Vagina (tissue), 2 donors: ENCODE measurements at regions not wholly inside any gene's neighbourhood (a gene's known extent, or its start where the extent isn't known, plus 50 kb on each side); places are given as distances from the start of the nearest gene placed in this dataset. TPM values are rescaled to one million over a fixed set of nuclear protein-coding genes. Genes with fewer than 3 reads are reported as not detected.

Source experiments
- DNase-seq, 2 donors: peaks; one replicate each; pipeline ENCODE4 v3.0.0-alpha.2; 2017; ENCODE audit errors: extremely low spot score in 2 of 2
- H3K27ac ChIP-seq: fragments of 200-600 bp; sonication (generic); one replicate; pipeline ENCODE4 v1.5.1; 2019
- H3K27me3 ChIP-seq: fragments of 200-600 bp; sonication (generic); one replicate; pipeline ENCODE4 v1.5.1; 2019
- H3K36me3 ChIP-seq, 2 donors: fragments of 200-600 bp; sonication (generic); one replicate each; pipeline ENCODE4 v1.5.1; 2017 to 2019
- H3K4me1 ChIP-seq: fragments of 200-600 bp; sonication (generic); one replicate; pipeline ENCODE4 v1.5.1; 2019
- H3K4me3 ChIP-seq, 2 donors: fragments of 200-600 bp; sonication (generic); 1 replicate in 1 of 2; 2 replicates in 1 of 2; pipeline ENCODE4 v1.5.1; 2016 to 2019
- H3K9me3 ChIP-seq: fragments of 200-600 bp; sonication (generic); one replicate; pipeline ENCODE4 v1.5.1; 2019
- CTCF ChIP-seq, 3 experiments: fragments of 450-650 bp in 2 of 3; fragments of 200-600 bp in 1 of 3; sonication (generic) in 1 of 3; IDR thresholded peaks; one replicate each; pipeline ENCODE4 v1.5.1; 2017 to 2019; ENCODE audit warnings: antibody characterized with exemption in 3 of 3, mild to moderate bottlenecking in 2 of 3, moderate library complexity in 2 of 3
- POLR2A ChIP-seq, 2 donors: fragments of 450-650 bp; IDR thresholded peaks; one replicate each; pipeline ENCODE4 v1.6.1; 2017; ENCODE audit warnings: antibody characterized with exemption in 2 of 2, mild to moderate bottlenecking in 2 of 2, moderate library complexity in 2 of 2
- POLR2AphosphoS5 ChIP-seq, 2 donors: sonication (generic); formaldehyde crosslinking; IDR thresholded peaks; one replicate each; pipeline ENCODE4 v1.9.0; 2017; ENCODE audit warnings: antibody characterized with exemption in 2 of 2, mild to moderate bottlenecking in 2 of 2, low read depth in 1 of 2; ENCODE audit not compliant: insufficient read depth in 1 of 2
- intact Hi-C: fragments of 100-400 bp; cut with DNase I; formaldehyde crosslinking; loops from one replicate; pipeline ENCODE4 v1.15.1; 2023
- small RNA-seq: library from RNA; depleted of rRNA; stranded (forward); fragments of <200 nt; gene quantifications from one replicate; pipeline ENCODE3, GENCODE V24; 2016

GRCh38 chr5:25850581-25850980, 1187.8 kb downstream of the CDH9 start:
- TF ChIP-seq POLR2A (IDR thresholded peaks at IDR 0.05) = no peak
- no peak for TF ChIP-seq CTCF (IDR thresholded peaks at IDR 0.05)
- TF ChIP-seq POLR2AphosphoS5 (IDR thresholded peaks at IDR 0.05; ENCODE audit: insufficient read depth in 1 of 2, low read depth in 1 of 2) = no peak
- Histone ChIP-seq H3K4me3 (no peak overlapping the region), H3K4me1 (no peaks in the 10 kb centered on the region), H3K27ac (no peak overlapping the region), H3K36me3 (no peaks in the 10 kb centered on the region), H3K9me3 (no peaks in the 10 kb centered on the region), H3K27me3 (no peaks in the 10 kb centered on the region)
- intact Hi-C loops = no loop called here
- DNase-seq = no peak

GRCh38 chr5:25849270-25849669, 1189.1 kb downstream of the CDH9 start:
- TF ChIP-seq POLR2A (IDR thresholded peaks at IDR 0.05) (no peak), CTCF (IDR thresholded peaks at IDR 0.05) (no peak), POLR2AphosphoS5 (IDR thresholded peaks at IDR 0.05; ENCODE audit: insufficient read depth in 1 of 2, low read depth in 1 of 2) (no peak)
- Histone ChIP-seq H3K36me3 (no peaks in the 10 kb centered on the region), H3K27ac (no peak overlapping the region), H3K9me3 (no peaks in the 10 kb centered on the region), H3K27me3 (no peaks in the 10 kb centered on the region), H3K4me3 (no peak overlapping the region), H3K4me1 (no peaks in the 10 kb centered on the region)
- intact Hi-C loops = no loop called here
- no peak for DNase-seq

GRCh38 chr5:25823330-25823873, 1178.6 kb upstream of the CDH10 start:
- Histone ChIP-seq H3K27ac (no peak overlapping the region), H3K27me3 (no peaks in the 10 kb centered on the region), H3K36me3 (no peaks in the 10 kb centered on the region), H3K9me3 (no peaks in the 10 kb centered on the region), H3K4me1 (no peaks in the 10 kb centered on the region), H3K4me3 (no peak overlapping the region)
- no peak for TF ChIP-seq CTCF (IDR thresholded peaks at IDR 0.05)
- no peak for DNase-seq
- intact Hi-C loops = no loop called here

Small RNA genes lying in the stretch of these regions (small RNA-seq; reads per million reads assigned to genes)
- gene AC113347.2 (not detected), gene AC113347.3 (not detected), gene RNU4-43P (not detected)
